H9 (cell line): ENCODE measurements at regions not wholly inside any gene's neighbourhood (a gene's known extent, or its start where the extent isn't known, plus 50 kb on each side); places are given as distances from the start of the nearest gene placed in this dataset.

Experiments used
- DNase-seq: peaks from one replicate; pipeline ENCODE4 v3.0.0-alpha.2; 2017
- H2AFZ ChIP-seq: one replicate; pipeline ENCODE4 v1.6.1; 2013; ENCODE audit warnings: mild to moderate bottlenecking, low read length, control low read depth, moderate library complexity
- H2AK5ac ChIP-seq: 2 replicates; pipeline ENCODE4 v1.6.1; 2013; ENCODE audit warnings: low read length, control low read depth, mixed read lengths; ENCODE audit not compliant: insufficient read length
- H2BK120ac ChIP-seq: one replicate; pipeline ENCODE4 v1.6.1; 2013; ENCODE audit warnings: low read depth, mild to moderate bottlenecking, low read length, control low read depth, inconsistent platforms; ENCODE audit not compliant: poor library complexity, severe bottlenecking
- H2BK12ac ChIP-seq: 2 replicates; pipeline ENCODE4 v1.6.1; 2013; ENCODE audit warnings: low read length, control low read depth, mixed read lengths, low read depth; ENCODE audit not compliant: insufficient read length
- H2BK15ac ChIP-seq: 2 replicates; pipeline ENCODE4 v1.6.1; 2013; ENCODE audit warnings: low read depth, low read length, control low read depth
- H2BK20ac ChIP-seq: one replicate; pipeline ENCODE4 v1.6.1; 2013; ENCODE audit warnings: low read depth, mild to moderate bottlenecking, low read length, control low read depth, inconsistent platforms; ENCODE audit not compliant: poor library complexity, severe bottlenecking
- H2BK5ac ChIP-seq: 2 replicates; pipeline ENCODE4 v1.6.1; 2013; ENCODE audit warnings: low read length, control low read depth, mixed read lengths; ENCODE audit not compliant: insufficient read length
- H3K14ac ChIP-seq: 2 replicates; pipeline ENCODE4 v1.6.1; 2013; ENCODE audit warnings: low read length, control low read depth; ENCODE audit not compliant: insufficient read depth
- H3K18ac ChIP-seq: 2 replicates; pipeline ENCODE4 v1.6.1; 2013; ENCODE audit warnings: low read depth, mild to moderate bottlenecking, mixed read lengths, low read length, control low read depth; ENCODE audit not compliant: insufficient read length
- H3K23ac ChIP-seq: 2 replicates; pipeline ENCODE4 v1.6.1; 2013; ENCODE audit warnings: low read length, control low read depth, mixed read lengths, low read depth; ENCODE audit not compliant: insufficient read length
- H3K23me2 ChIP-seq: 2 replicates; pipeline ENCODE4 v1.6.1; 2013; ENCODE audit warnings: low read depth, mild to moderate bottlenecking, mixed read lengths, low read length, control low read depth; ENCODE audit not compliant: insufficient read length, poor library complexity, severe bottlenecking
- H3K27ac ChIP-seq: 2 replicates; pipeline ENCODE4 v1.5.1; 2013; ENCODE audit warnings: low read length, control low read depth, mixed read lengths, low read depth; ENCODE audit not compliant: insufficient read length
- H3K27me3 ChIP-seq: 2 replicates; pipeline ENCODE4 v1.6.1; 2013; ENCODE audit warnings: low read length, control low read depth, inconsistent platforms; ENCODE audit not compliant: insufficient read depth
- H3K4ac ChIP-seq: 2 replicates; pipeline ENCODE4 v1.6.1; 2013; ENCODE audit warnings: low read depth, mild to moderate bottlenecking, control low read depth, inconsistent platforms, low read length, moderate library complexity
- H3K4me1 ChIP-seq: 2 replicates; pipeline ENCODE4 v1.6.1; 2013; ENCODE audit warnings: low read length, control low read depth, inconsistent platforms; ENCODE audit not compliant: insufficient read depth
- H3K4me2 ChIP-seq: 2 replicates; pipeline ENCODE4 v1.6.1; 2013; ENCODE audit warnings: low read length, control low read depth, mixed read lengths; ENCODE audit not compliant: insufficient read length, insufficient read depth
- H3K56ac ChIP-seq: 2 replicates; pipeline ENCODE4 v1.6.1; 2013; ENCODE audit warnings: low read depth, mild to moderate bottlenecking, mixed read lengths, low read length, control low read depth; ENCODE audit not compliant: insufficient read length
- H3K79me1 ChIP-seq: 2 replicates; pipeline ENCODE4 v1.6.1; 2013; ENCODE audit warnings: low read depth, mild to moderate bottlenecking, moderate library complexity, low read length, control low read depth, inconsistent platforms; ENCODE audit not compliant: insufficient read depth, poor library complexity, severe bottlenecking
- H3K79me2 ChIP-seq: 2 replicates; pipeline ENCODE4 v1.6.1; 2013; ENCODE audit warnings: low read length, control low read depth, inconsistent platforms; ENCODE audit not compliant: insufficient read depth
- H3K9ac ChIP-seq: 2 replicates; pipeline ENCODE4 v1.6.1; 2013; ENCODE audit warnings: low read length, control low read depth, mixed read lengths; ENCODE audit not compliant: insufficient read length; ENCODE audit errors: extremely low read depth
- H3K9me3 ChIP-seq: one replicate; pipeline ENCODE4 v1.6.1; 2013; ENCODE audit warnings: low read depth, low read length, inconsistent platforms; ENCODE audit not compliant: control insufficient read depth
- H3T11ph ChIP-seq: one replicate; pipeline ENCODE4 v1.6.1; 2013; ENCODE audit warnings: mild to moderate bottlenecking, low read length, control low read depth, inconsistent platforms
- H4K20me1 ChIP-seq: one replicate; pipeline ENCODE4 v1.6.1; 2013; ENCODE audit not compliant: control insufficient read depth, insufficient read length, insufficient read depth
- H4K5ac ChIP-seq: 2 replicates; pipeline ENCODE4 v1.6.1; 2013; ENCODE audit warnings: low read depth, mild to moderate bottlenecking, mixed read lengths, low read length, control low read depth; ENCODE audit not compliant: insufficient read length
- H4K8ac ChIP-seq: replicated peaks from 2 replicates; pipeline ENCODE4 v1.6.1; 2013; ENCODE audit warnings: low read length, control low read depth, mixed read lengths, low read depth; ENCODE audit not compliant: insufficient read length
- H4K91ac ChIP-seq: 2 replicates; pipeline ENCODE4 v1.6.1; 2013; ENCODE audit warnings: low read depth, mild to moderate bottlenecking, moderate library complexity, mixed read lengths, low read length, control low read depth; ENCODE audit not compliant: insufficient read length
- H3K27ac Mint-ChIP-seq, 3 experiments: 2 replicates in 2 of 3; 3 replicates in 1 of 3; pipeline ENCODE4 v1.8.0; 2020 to 2021; ENCODE audit warnings: mixed read lengths in 3 of 3, mild to moderate bottlenecking in 1 of 3, moderate library complexity in 1 of 3
- H3K27me3 Mint-ChIP-seq: 2 replicates; pipeline ENCODE4 v1.8.0; 2021; ENCODE audit warnings: low read depth, mild to moderate bottlenecking, moderate library complexity, mixed read lengths
- H3K36me3 Mint-ChIP-seq, 3 experiments: 2 replicates in 2 of 3; 3 replicates in 1 of 3; pipeline ENCODE4 v1.8.0; 2020 to 2021; ENCODE audit warnings: low read depth in 3 of 3, mixed read lengths in 3 of 3; ENCODE audit not compliant: insufficient read depth in 1 of 3
- H3K4me1 Mint-ChIP-seq, 2 experiments: 2 replicates each; pipeline ENCODE4 v1.8.0; 2020; ENCODE audit warnings: mixed read lengths in 2 of 2
- H3K4me3 Mint-ChIP-seq, 2 experiments: 2 replicates in 1 of 2; 3 replicates in 1 of 2; pipeline ENCODE4 v1.8.0; 2020 to 2021; ENCODE audit warnings: mild to moderate bottlenecking in 2 of 2, mixed read lengths in 2 of 2, moderate library complexity in 1 of 2
- H3K9me3 Mint-ChIP-seq, 2 experiments: 2 replicates in 1 of 2; 3 replicates in 1 of 2; pipeline ENCODE4 v1.8.0; 2020; ENCODE audit warnings: mild to moderate bottlenecking in 2 of 2, mixed read lengths in 2 of 2, moderate library complexity in 1 of 2
- TF ChIP-seq, protein P1 (sequence below): fragments of 200-600 bp; sonication (generic); conservative IDR thresholded peaks from 3 replicates; pipeline ENCODE4 v1.8.0; 2021; ENCODE audit warnings: antibody characterized with exemption, mild to moderate bottlenecking

DNA sequence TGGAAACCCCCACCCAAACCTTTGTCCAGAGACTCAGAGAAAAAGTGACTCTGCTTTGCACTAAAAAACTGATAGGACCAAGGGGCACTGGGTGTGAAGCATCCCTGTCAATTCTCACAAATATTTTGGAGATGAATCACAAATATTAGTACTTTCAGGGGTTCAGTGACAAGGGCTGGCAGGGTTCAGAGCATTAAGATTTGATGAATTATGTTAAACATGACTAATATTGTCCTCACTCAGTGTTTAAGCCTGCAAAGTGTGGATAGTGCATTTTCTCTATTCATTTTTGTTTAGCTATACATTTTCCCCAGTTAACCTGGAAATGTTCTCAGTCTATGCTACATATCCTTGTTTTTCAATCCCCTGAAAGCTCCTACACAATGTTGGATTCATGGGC, 65.3 kb upstream of the CCDC68 start:
- H3K27ac Mint-ChIP-seq: no peak overlapping the region
- no peaks in the 10 kb centered on the region for H3K23me2 ChIP-seq
- H3K79me1 ChIP-seq: no peaks in the 10 kb centered on the region
- H3K9me3 Mint-ChIP-seq: no peaks in the 10 kb centered on the region
- no peak overlapping the region for H4K5ac ChIP-seq
- no peaks in the 10 kb centered on the region for H3K36me3 Mint-ChIP-seq
- no peaks in the 10 kb centered on the region; the same call in 1 of the 2 replicates for H3K4me1 ChIP-seq
- no peak overlapping the region for H3K4me3 Mint-ChIP-seq
- no peaks in the 10 kb centered on the region for H4K20me1 ChIP-seq
- no peak overlapping the region for H2AK5ac ChIP-seq
- H3T11ph ChIP-seq: no peak overlapping the region
- no peaks in the 10 kb centered on the region for H3K27me3 ChIP-seq
- TF ChIP-seq, protein P1, sequence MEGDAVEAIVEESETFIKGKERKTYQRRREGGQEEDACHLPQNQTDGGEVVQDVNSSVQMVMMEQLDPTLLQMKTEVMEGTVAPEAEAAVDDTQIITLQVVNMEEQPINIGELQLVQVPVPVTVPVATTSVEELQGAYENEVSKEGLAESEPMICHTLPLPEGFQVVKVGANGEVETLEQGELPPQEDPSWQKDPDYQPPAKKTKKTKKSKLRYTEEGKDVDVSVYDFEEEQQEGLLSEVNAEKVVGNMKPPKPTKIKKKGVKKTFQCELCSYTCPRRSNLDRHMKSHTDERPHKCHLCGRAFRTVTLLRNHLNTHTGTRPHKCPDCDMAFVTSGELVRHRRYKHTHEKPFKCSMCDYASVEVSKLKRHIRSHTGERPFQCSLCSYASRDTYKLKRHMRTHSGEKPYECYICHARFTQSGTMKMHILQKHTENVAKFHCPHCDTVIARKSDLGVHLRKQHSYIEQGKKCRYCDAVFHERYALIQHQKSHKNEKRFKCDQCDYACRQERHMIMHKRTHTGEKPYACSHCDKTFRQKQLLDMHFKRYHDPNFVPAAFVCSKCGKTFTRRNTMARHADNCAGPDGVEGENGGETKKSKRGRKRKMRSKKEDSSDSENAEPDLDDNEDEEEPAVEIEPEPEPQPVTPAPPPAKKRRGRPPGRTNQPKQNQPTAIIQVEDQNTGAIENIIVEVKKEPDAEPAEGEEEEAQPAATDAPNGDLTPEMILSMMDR: no peak
- no peak overlapping the region for H2BK20ac ChIP-seq
- no peak overlapping the region for H2BK5ac ChIP-seq
- no peak overlapping the region for H3K4ac ChIP-seq
- no peak overlapping the region for H3K4me2 ChIP-seq
- H3K9me3 ChIP-seq: no peaks in the 10 kb centered on the region
- no peak overlapping the region for H4K8ac ChIP-seq
- no peak overlapping the region for H3K56ac ChIP-seq
- no peak overlapping the region for H2BK12ac ChIP-seq
- no peak overlapping the region for H3K18ac ChIP-seq
- H2AFZ ChIP-seq: no peak overlapping the region
- H2BK15ac ChIP-seq: no peak overlapping the region
- H2BK120ac ChIP-seq: no peak overlapping the region
- H3K27ac ChIP-seq: no peak overlapping the region
- no peak overlapping the region for H3K23ac ChIP-seq
- DNase-seq: no peak
- H3K27me3 Mint-ChIP-seq: no peaks in the 10 kb centered on the region
- no peak overlapping the region for H3K14ac ChIP-seq
- no peaks in the 10 kb centered on the region for H3K79me2 ChIP-seq
- peaks cover 0 to 6% of the 10 kb centered on the region in 2 experiments; a peak in 1 of 4 replicates for H3K4me1 Mint-ChIP-seq
- H4K91ac ChIP-seq: no peak overlapping the region
- no peak overlapping the region for H3K9ac ChIP-seq
